ENCODE measurements at regions not wholly inside any gene's neighbourhood (a gene's known extent, or its start where the extent isn't known, plus 50 kb on each side); places are given as distances from the start of the nearest gene placed in this dataset.

- TF ChIP-seq EZH2phosphoT487 (IDR thresholded peaks at IDR 0.05; ENCODE audit: borderline replicate concordance) (no peak), SIN3A (IDR thresholded peaks at IDR 0.05; ENCODE audit: low read depth) (no peak)
- TF ChIP-seq, protein P1, sequence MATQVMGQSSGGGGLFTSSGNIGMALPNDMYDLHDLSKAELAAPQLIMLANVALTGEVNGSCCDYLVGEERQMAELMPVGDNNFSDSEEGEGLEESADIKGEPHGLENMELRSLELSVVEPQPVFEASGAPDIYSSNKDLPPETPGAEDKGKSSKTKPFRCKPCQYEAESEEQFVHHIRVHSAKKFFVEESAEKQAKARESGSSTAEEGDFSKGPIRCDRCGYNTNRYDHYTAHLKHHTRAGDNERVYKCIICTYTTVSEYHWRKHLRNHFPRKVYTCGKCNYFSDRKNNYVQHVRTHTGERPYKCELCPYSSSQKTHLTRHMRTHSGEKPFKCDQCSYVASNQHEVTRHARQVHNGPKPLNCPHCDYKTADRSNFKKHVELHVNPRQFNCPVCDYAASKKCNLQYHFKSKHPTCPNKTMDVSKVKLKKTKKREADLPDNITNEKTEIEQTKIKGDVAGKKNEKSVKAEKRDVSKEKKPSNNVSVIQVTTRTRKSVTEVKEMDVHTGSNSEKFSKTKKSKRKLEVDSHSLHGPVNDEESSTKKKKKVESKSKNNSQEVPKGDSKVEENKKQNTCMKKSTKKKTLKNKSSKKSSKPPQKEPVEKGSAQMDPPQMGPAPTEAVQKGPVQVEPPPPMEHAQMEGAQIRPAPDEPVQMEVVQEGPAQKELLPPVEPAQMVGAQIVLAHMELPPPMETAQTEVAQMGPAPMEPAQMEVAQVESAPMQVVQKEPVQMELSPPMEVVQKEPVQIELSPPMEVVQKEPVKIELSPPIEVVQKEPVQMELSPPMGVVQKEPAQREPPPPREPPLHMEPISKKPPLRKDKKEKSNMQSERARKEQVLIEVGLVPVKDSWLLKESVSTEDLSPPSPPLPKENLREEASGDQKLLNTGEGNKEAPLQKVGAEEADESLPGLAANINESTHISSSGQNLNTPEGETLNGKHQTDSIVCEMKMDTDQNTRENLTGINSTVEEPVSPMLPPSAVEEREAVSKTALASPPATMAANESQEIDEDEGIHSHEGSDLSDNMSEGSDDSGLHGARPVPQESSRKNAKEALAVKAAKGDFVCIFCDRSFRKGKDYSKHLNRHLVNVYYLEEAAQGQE (IDR thresholded peaks at IDR 0.05; ENCODE audit: low read depth), result no peak
These were observed 405.3 kb downstream of the MED13L start for GRCh38 chr12:115872212-115872611.

All from HCT116 (cell line).